ENCODE measurements at regions not wholly inside any gene's neighbourhood (a gene's known extent, or its start where the extent isn't known, plus 50 kb on each side); places are given as distances from the start of the nearest gene placed in this dataset.
A peak's percentile ranks its signal among the peaks of the same experiment; 100 is the strongest.
"Not testable (repeated sequence)": the region's sequence is repeated elsewhere in the genome, so short reads cannot be mapped to it uniquely, and the experiment has no call there.

DNA sequence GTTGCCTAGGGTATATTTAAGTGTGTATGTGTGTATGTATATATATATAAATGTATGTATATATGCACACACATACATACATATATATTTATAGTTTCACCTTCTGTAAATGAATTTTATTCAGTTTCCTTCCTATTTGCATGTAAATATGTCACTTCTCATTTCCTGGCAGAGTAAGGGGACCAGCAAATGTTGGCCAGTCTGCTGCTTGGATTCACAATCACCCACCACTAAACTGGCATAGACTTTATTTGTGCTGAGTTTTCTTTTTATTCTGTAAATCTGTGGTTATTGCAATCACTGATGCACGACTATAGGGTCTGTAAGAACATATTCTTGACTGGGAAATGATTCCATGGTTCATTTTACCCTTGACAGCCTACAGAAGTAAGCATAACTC, 640.4 kb upstream of the FAM98A start:
- no peaks in the 10 kb centered on the region for H3K36me3 ChIP-seq (ENCODE audit: control insufficient read depth in 4 of 4, insufficient read depth in 4 of 4, low read length in 4 of 4)
- H3K4me1 ChIP-seq (ENCODE audit: control insufficient read depth in 5 of 5, insufficient read depth in 5 of 5, low read length in 5 of 5): peaks cover 0 to 11% (median 2%) of the 10 kb centered on the region in 5 donors
- DNase-seq (no peak), ATAC-seq (ENCODE audit: insufficient read depth, low FRiP score) (no peak)
- H3K27me3 ChIP-seq (ENCODE audit: control insufficient read depth in 3 of 3, insufficient read depth in 3 of 3, low read length in 2 of 3): no peaks in the 10 kb centered on the region
- TF ChIP-seq, protein P1, sequence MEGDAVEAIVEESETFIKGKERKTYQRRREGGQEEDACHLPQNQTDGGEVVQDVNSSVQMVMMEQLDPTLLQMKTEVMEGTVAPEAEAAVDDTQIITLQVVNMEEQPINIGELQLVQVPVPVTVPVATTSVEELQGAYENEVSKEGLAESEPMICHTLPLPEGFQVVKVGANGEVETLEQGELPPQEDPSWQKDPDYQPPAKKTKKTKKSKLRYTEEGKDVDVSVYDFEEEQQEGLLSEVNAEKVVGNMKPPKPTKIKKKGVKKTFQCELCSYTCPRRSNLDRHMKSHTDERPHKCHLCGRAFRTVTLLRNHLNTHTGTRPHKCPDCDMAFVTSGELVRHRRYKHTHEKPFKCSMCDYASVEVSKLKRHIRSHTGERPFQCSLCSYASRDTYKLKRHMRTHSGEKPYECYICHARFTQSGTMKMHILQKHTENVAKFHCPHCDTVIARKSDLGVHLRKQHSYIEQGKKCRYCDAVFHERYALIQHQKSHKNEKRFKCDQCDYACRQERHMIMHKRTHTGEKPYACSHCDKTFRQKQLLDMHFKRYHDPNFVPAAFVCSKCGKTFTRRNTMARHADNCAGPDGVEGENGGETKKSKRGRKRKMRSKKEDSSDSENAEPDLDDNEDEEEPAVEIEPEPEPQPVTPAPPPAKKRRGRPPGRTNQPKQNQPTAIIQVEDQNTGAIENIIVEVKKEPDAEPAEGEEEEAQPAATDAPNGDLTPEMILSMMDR (IDR thresholded peaks at IDR 0.05; ENCODE audit: control extremely low read depth, extremely low read depth): no peak
- H3K9me3 ChIP-seq (ENCODE audit: control insufficient read depth in 4 of 4, insufficient read depth in 3 of 4, low read length in 3 of 4): peaks cover 0 to 9% (median 2%) of the 10 kb centered on the region in 4 donors
- H3K9ac ChIP-seq (ENCODE audit: insufficient read depth in 1 of 2, low read length in 2 of 2): no peak overlapping the region
- no peak overlapping the region for H3K4me3 ChIP-seq
- 52 to 75% methylated on average over 1 of the region's 1 CpG for WGBS, 2 donors
- no peak overlapping the region for H3K27ac ChIP-seq (ENCODE audit: low read depth in 1 of 2, low read length in 1 of 2)

DNA sequence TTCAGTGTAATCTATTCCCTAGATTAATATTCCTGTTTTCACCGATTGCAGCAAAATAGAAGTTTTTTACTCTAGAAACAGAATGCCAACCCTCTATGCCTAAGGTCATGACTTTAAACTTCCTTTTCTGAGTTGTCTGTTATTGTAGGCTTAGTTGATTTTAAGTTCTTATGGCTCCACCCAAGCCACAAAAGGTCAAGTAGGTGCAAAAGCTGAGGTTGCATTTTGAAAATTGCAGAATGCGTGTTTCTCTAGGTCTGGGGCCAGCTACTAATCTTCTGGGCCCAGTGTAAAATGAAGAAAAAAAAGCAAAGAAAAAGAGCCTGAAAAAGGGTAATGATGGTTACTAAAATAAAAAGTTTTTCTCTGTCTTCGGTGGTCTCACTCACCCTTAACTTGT, 635.7 kb upstream of the FAM98A start:
- H3K27ac ChIP-seq (ENCODE audit: low read depth in 1 of 2, low read length in 1 of 2): no peak overlapping the region
- no peaks in the 10 kb centered on the region for H3K27me3 ChIP-seq (ENCODE audit: control insufficient read depth in 3 of 3, insufficient read depth in 3 of 3, low read length in 2 of 3)
- H3K36me3 ChIP-seq (ENCODE audit: control insufficient read depth in 4 of 4, insufficient read depth in 4 of 4, low read length in 4 of 4): no peaks in the 10 kb centered on the region
- no peak overlapping the region for H3K4me3 ChIP-seq
- ATAC-seq (ENCODE audit: insufficient read depth, low FRiP score) (peak; percentile 35), DNase-seq (no peak)
- H3K9me3 ChIP-seq (ENCODE audit: control insufficient read depth in 4 of 4, insufficient read depth in 3 of 4, low read length in 3 of 4): peaks cover 0 to 9% (median 2%) of the 10 kb centered on the region in 4 donors
- WGBS, 2 donors: 74 to 83% methylated on average over 3 of the region's 3 CpGs
- peaks cover 0 to 1% (median 0%) of the 10 kb centered on the region in 5 donors for H3K4me1 ChIP-seq (ENCODE audit: control insufficient read depth in 5 of 5, insufficient read depth in 5 of 5, low read length in 5 of 5)
- H3K9ac ChIP-seq (ENCODE audit: insufficient read depth in 1 of 2, low read length in 2 of 2): no peak overlapping the region
- TF ChIP-seq, protein P1 (IDR thresholded peaks at IDR 0.05; ENCODE audit: control extremely low read depth, extremely low read depth): no peak

DNA sequence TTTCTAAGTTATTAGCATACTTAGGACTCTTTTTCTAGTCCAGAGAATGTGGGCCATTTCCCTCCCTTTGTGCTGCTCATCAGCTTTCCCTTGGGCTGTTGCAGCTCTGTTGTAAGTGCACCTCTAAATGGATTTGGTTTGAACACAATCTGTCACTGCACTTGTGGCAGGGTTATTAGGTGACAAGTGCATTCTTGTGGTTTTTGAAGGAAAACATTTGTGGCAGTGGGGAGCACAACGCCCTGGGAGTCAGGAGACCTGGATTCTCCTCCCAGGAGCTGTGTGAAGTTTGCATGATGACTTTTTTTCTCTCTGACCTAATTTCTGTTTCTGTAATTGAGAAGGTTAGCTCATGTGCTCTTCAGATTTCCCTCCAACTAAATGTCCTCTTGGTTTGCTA, 630.9 kb upstream of the FAM98A start:
- no peak overlapping the region for H3K9ac ChIP-seq (ENCODE audit: insufficient read depth in 1 of 2, low read length in 2 of 2)
- peaks cover 0 to 1% (median 0%) of the 10 kb centered on the region in 4 donors for H3K9me3 ChIP-seq (ENCODE audit: control insufficient read depth in 4 of 4, insufficient read depth in 3 of 4, low read length in 3 of 4)
- H3K27me3 ChIP-seq (ENCODE audit: control insufficient read depth in 3 of 3, insufficient read depth in 3 of 3, low read length in 2 of 3): no peaks in the 10 kb centered on the region
- no peaks in the 10 kb centered on the region for H3K36me3 ChIP-seq (ENCODE audit: control insufficient read depth in 4 of 4, insufficient read depth in 4 of 4, low read length in 4 of 4)
- TF ChIP-seq, protein P1 (IDR thresholded peaks at IDR 0.05; ENCODE audit: control extremely low read depth, extremely low read depth): no peak
- WGBS, 2 donors: 37 to 38% methylated on average over 1 of the region's 1 CpG
- H3K4me1 ChIP-seq (ENCODE audit: control insufficient read depth in 5 of 5, insufficient read depth in 5 of 5, low read length in 5 of 5): no peaks in the 10 kb centered on the region
- ATAC-seq (ENCODE audit: insufficient read depth, low FRiP score) (peak; percentile 84), DNase-seq (peak in 2 of 3 donors; percentile 14 to 38)
- H3K4me3 ChIP-seq: no peak overlapping the region
- H3K27ac ChIP-seq (ENCODE audit: low read depth in 1 of 2, low read length in 1 of 2): no peak overlapping the region

DNA sequence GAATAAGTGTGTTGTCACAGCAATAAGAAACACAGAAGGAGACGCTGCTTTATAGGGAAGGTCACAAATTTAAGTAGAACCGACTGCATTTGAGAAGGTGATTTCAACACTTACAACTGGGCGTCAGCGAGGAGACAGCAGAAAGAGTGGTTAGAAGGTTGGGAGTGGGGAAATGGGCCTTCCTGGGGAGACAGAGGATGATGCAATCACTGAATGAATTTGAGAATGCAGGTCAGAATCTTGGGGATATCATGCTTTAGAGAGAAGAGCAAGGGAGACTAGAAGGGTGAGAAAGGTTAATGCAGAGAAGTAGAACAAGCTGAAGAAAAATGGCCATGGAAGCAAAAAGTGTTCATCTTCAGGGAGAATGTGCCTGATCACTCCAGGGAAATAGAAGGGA, 616.1 kb upstream of the FAM98A start:
- no peak overlapping the region for H3K27ac ChIP-seq (ENCODE audit: low read depth in 1 of 2, low read length in 1 of 2)
- no peak overlapping the region for H3K9ac ChIP-seq (ENCODE audit: insufficient read depth in 1 of 2, low read length in 2 of 2)
- DNase-seq (no peak), ATAC-seq (ENCODE audit: insufficient read depth, low FRiP score) (no peak)
- H3K27me3 ChIP-seq (ENCODE audit: control insufficient read depth in 3 of 3, insufficient read depth in 3 of 3, low read length in 2 of 3): no peaks in the 10 kb centered on the region
- TF ChIP-seq, protein P1 (IDR thresholded peaks at IDR 0.05; ENCODE audit: control extremely low read depth, extremely low read depth): no peak
- no peaks in the 10 kb centered on the region for H3K36me3 ChIP-seq (ENCODE audit: control insufficient read depth in 4 of 4, insufficient read depth in 4 of 4, low read length in 4 of 4)
- H3K4me3 ChIP-seq: no peak overlapping the region
- WGBS, 2 donors: 77 to 81% methylated on average over 4 of the region's 4 CpGs
- H3K9me3 ChIP-seq (ENCODE audit: control insufficient read depth in 4 of 4, insufficient read depth in 3 of 4, low read length in 3 of 4): no peaks in the 10 kb centered on the region
- no peaks in the 10 kb centered on the region for H3K4me1 ChIP-seq (ENCODE audit: control insufficient read depth in 5 of 5, insufficient read depth in 5 of 5, low read length in 5 of 5)

DNA sequence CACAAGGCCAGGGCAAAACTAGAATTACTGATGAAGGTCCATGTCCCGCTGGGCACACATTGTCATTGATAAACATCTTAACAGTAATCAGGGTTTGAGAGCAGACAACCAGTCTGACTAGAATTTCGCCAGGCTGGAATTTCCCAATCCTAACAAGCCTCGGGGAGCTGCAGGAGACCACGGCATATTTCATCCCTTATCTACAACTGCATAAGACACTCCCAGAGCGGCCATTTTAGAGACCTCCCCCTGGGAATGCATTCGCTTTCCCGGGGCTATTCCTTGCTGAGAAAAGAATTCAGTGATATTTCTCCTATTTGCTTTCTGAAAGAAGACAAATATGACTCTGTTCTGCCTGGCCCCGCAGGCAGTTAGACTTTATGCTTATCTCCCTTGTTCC, 611.3 kb upstream of the FAM98A start:
- not testable (repeated sequence) for H3K36me3 ChIP-seq (ENCODE audit: control insufficient read depth in 4 of 4, insufficient read depth in 4 of 4, low read length in 4 of 4); H3K4me3 ChIP-seq; H3K27me3 ChIP-seq (ENCODE audit: control insufficient read depth in 3 of 3, insufficient read depth in 3 of 3, low read length in 2 of 3); H3K27ac ChIP-seq (ENCODE audit: low read depth in 1 of 2, low read length in 1 of 2); H3K4me1 ChIP-seq (ENCODE audit: control insufficient read depth in 5 of 5, insufficient read depth in 5 of 5, low read length in 5 of 5); H3K9ac ChIP-seq (ENCODE audit: insufficient read depth in 1 of 2, low read length in 2 of 2); ATAC-seq (ENCODE audit: insufficient read depth, low FRiP score); DNase-seq
- H3K9me3 ChIP-seq (ENCODE audit: control insufficient read depth in 4 of 4, insufficient read depth in 3 of 4, low read length in 3 of 4): peaks cover 0 to 16% (median 7%) of the 10 kb centered on the region in 4 donors
- 90 to 92% methylated on average over 8 of the region's 8 CpGs for WGBS, 2 donors

All from lung (tissue), 11 donors.